Endodermal cell (in vitro differentiated cells): ENCODE measurements at regions not wholly inside any gene's neighbourhood (a gene's known extent, or its start where the extent isn't known, plus 50 kb on each side); places are given as distances from the start of the nearest gene placed in this dataset.
A peak's percentile ranks its signal among the peaks of the same experiment; 100 is the strongest.

Experiments
- DNase-seq: peaks from one replicate; pipeline ENCODE4 v3.0.0-alpha.2; 2017
- H3K27ac ChIP-seq: 2 replicates; pipeline ENCODE4 v1.5.1; 2013; ENCODE audit warnings: mild to moderate bottlenecking, low read depth, low read length, moderate library complexity
- H3K27me3 ChIP-seq: 2 replicates; pipeline ENCODE4 v1.6.1; 2013; ENCODE audit warnings: mild to moderate bottlenecking, low read length, moderate library complexity; ENCODE audit not compliant: insufficient read depth, control insufficient read depth, poor library complexity, severe bottlenecking
- H3K36me3 ChIP-seq: 2 replicates; pipeline ENCODE4 v1.7.0; 2013; ENCODE audit warnings: mild to moderate bottlenecking, low read length, moderate library complexity; ENCODE audit not compliant: control insufficient read depth, insufficient read depth
- H3K4me1 ChIP-seq: one replicate; pipeline ENCODE4 v1.7.0; 2013; ENCODE audit warnings: low read length; ENCODE audit not compliant: control insufficient read depth, insufficient read depth
- H3K4me3 ChIP-seq: 2 replicates; pipeline ENCODE4 v1.5.1; 2013; ENCODE audit warnings: mild to moderate bottlenecking, low read length, moderate library complexity
- H3K9ac ChIP-seq: 2 replicates; pipeline ENCODE4 v1.6.1; 2013; ENCODE audit warnings: mild to moderate bottlenecking, low read length, moderate library complexity; ENCODE audit not compliant: poor library complexity, severe bottlenecking; ENCODE audit errors: extremely low read depth
- H3K9me3 ChIP-seq: 2 replicates; pipeline ENCODE4 v1.6.1; 2013; ENCODE audit warnings: mild to moderate bottlenecking, low read length, moderate library complexity; ENCODE audit not compliant: control insufficient read depth
- H3K27ac Mint-ChIP-seq: 2 replicates; pipeline ENCODE4 v1.8.0; 2020; ENCODE audit warnings: mixed read lengths
- H3K27me3 Mint-ChIP-seq: 2 replicates; pipeline ENCODE4 v1.8.0; 2021; ENCODE audit warnings: mild to moderate bottlenecking, mixed read lengths; ENCODE audit not compliant: insufficient read depth
- H3K36me3 Mint-ChIP-seq: 2 replicates; pipeline ENCODE4 v1.8.0; 2020; ENCODE audit warnings: low read depth, mixed read lengths
- H3K4me1 Mint-ChIP-seq: 2 replicates; pipeline ENCODE4 v1.8.0; 2020; ENCODE audit warnings: mixed read lengths
- H3K4me3 Mint-ChIP-seq: 2 replicates; pipeline ENCODE4 v1.8.0; 2020; ENCODE audit warnings: mild to moderate bottlenecking, moderate library complexity, mixed read lengths
- H3K9me3 Mint-ChIP-seq: 2 replicates; pipeline ENCODE4 v1.8.0; 2020; ENCODE audit warnings: mild to moderate bottlenecking, mixed read lengths
- WGBS, 2 experiments: methylation state at CpG; one replicate each; pipeline versions ENCODE4 v1.1.5 to v1.1.7; 2013; ENCODE audit warnings: missing lambda C conversion rate in 2 of 2, mixed read lengths in 1 of 2; ENCODE audit not compliant: insufficient coverage in 1 of 2, insufficient read length in 1 of 2; 5-methylcytosine and 5-hydroxymethylcytosine counted together
- TF ChIP-seq, protein P1 (sequence below): fragments of 200-600 bp; sonication (generic); conservative IDR thresholded peaks from 2 replicates; pipeline ENCODE4 v1.5.0; 2021; ENCODE audit warnings: antibody characterized with exemption, mild to moderate bottlenecking

DNA sequence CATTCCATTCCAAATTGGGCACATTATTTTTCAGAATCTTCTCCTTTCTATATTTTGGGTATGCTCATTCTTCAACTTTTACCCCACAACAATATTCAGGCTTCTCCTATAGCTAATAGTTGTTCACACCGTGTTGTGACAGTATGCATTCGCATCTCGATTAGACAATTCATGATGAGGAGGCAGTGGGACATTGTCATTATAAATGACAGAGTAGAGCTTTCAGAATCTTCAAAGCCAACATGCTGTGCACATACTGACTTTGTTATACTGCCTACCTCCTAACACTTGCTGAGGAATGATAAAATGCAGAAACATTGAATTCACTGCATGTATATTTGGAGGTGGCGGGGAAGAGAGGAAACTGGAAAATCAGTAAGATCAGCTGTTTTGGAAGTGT, 714.2 kb downstream of the SUCLG1 start:
- H3K27me3 ChIP-seq: no peaks in the 10 kb centered on the region
- 58 to 73% methylated on average over 3 to 4 of the region's 4 CpGs for WGBS, 2 experiments

DNA sequence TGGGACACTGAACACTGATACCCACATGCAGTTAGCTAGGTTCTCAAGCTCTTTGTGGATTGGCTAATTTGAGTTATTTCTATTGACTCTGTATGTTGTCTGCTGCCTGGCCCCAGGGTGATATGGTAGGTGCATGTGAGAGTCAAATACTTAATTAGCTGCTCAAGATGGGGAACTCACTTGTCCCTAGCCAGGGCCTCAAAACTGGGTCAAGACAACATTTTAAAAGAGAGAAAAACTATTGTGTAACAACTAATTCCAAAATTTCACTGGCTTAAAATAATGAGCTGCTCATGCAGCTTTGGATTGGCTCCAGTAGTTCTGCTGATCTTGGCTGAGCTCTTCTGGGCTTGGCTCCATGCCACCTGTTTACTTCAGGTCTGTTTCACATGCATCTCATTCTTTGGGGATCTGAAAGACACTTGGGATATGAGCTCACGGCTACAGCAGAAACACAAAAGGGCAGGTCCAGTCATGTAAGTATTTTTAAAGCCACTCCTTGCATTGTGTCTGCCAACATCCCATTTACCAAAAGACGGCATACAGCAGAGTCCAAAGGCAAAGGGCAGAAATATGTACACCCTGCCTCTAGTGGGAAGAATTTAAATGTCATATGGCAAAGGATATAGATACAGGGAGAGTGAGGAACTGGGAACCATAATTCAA, 716.8 kb downstream of the SUCLG1 start:
- WGBS, 2 experiments: 93 to 100% methylated on average over 1 to 2 of the region's 2 CpGs
- TF ChIP-seq, protein P1, sequence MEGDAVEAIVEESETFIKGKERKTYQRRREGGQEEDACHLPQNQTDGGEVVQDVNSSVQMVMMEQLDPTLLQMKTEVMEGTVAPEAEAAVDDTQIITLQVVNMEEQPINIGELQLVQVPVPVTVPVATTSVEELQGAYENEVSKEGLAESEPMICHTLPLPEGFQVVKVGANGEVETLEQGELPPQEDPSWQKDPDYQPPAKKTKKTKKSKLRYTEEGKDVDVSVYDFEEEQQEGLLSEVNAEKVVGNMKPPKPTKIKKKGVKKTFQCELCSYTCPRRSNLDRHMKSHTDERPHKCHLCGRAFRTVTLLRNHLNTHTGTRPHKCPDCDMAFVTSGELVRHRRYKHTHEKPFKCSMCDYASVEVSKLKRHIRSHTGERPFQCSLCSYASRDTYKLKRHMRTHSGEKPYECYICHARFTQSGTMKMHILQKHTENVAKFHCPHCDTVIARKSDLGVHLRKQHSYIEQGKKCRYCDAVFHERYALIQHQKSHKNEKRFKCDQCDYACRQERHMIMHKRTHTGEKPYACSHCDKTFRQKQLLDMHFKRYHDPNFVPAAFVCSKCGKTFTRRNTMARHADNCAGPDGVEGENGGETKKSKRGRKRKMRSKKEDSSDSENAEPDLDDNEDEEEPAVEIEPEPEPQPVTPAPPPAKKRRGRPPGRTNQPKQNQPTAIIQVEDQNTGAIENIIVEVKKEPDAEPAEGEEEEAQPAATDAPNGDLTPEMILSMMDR: no peak
- Histone ChIP-seq H3K9ac (no peak overlapping the region), H3K4me1 (no peaks in the 10 kb centered on the region), H3K27ac (no peak overlapping the region), H3K27me3 (no peaks in the 10 kb centered on the region), H3K4me3 (peak overlapping the region; percentile 31), H3K36me3 (no peaks in the 10 kb centered on the region), H3K9me3 (peaks cover 37% of the 10 kb centered on the region)
- Mint-ChIP-seq H3K9me3 (peaks cover 35% of the 10 kb centered on the region), H3K36me3 (peaks cover 15% of the 10 kb centered on the region), H3K4me3 (no peak overlapping the region), H3K27ac (no peak overlapping the region), H3K27me3 (no peaks in the 10 kb centered on the region), H3K4me1 (peaks cover 12% of the 10 kb centered on the region)
- DNase-seq: no peak

More for the DNA sequence above, 714.2 kb downstream of the SUCLG1 start:
- H3K4me3 Mint-ChIP-seq: no peak overlapping the region
- no peak overlapping the region for H3K4me3 ChIP-seq
- DNase-seq: no peak
- peaks cover 13% of the 10 kb centered on the region for H3K36me3 Mint-ChIP-seq
- H3K9ac ChIP-seq: no peak overlapping the region
- H3K27ac ChIP-seq: no peak overlapping the region
- no peaks in the 10 kb centered on the region for H3K36me3 ChIP-seq
- TF ChIP-seq, protein P1: no peak
- H3K27me3 Mint-ChIP-seq: no peaks in the 10 kb centered on the region
- peaks cover 33% of the 10 kb centered on the region for H3K9me3 ChIP-seq
- H3K4me1 Mint-ChIP-seq: peaks cover 20% of the 10 kb centered on the region
- H3K27ac Mint-ChIP-seq: no peak overlapping the region
- H3K4me1 ChIP-seq: peaks cover 4% of the 10 kb centered on the region
- H3K9me3 Mint-ChIP-seq: peaks cover 30% of the 10 kb centered on the region

DNA sequence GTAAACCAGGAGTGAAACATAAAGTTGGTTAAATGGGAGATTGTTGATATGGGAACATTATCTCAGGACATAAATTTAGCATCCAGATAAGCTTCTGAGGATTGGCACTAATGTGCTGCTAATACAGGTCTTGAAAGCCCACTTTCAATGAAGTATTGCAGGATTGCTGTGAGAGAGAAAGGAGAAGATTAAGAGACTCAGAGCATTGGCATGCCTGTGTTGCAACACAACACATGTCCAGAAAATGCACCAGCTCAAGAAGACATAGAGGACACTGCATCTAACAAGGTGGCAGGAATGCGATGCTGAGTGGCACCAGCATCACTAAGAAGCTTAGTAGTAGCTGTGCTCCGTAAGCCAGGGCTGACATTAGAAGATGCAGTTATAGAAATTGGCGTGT, 728.9 kb downstream of the SUCLG1 start:
- Mint-ChIP-seq H3K9me3 (no peaks in the 10 kb centered on the region), H3K27me3 (no peaks in the 10 kb centered on the region), H3K27ac (no peak overlapping the region), H3K4me3 (no peak overlapping the region), H3K36me3 (no peaks in the 10 kb centered on the region), H3K4me1 (no peaks in the 10 kb centered on the region)
- WGBS, 2 experiments: 90 to 95% methylated on average over 1 to 3 of the region's 3 CpGs
- Histone ChIP-seq H3K36me3 (no peaks in the 10 kb centered on the region), H3K4me3 (no peak overlapping the region), H3K9me3 (no peaks in the 10 kb centered on the region), H3K27me3 (no peaks in the 10 kb centered on the region), H3K27ac (no peak overlapping the region), H3K4me1 (no peaks in the 10 kb centered on the region), H3K9ac (no peak overlapping the region)
- TF ChIP-seq, protein P1: no peak
- no peak for DNase-seq
